Neuronal stem cell (in vitro differentiated cells): ENCODE measurements at regions not wholly inside any gene's neighbourhood (a gene's known extent, or its start where the extent isn't known, plus 50 kb on each side); places are given as distances from the start of the nearest gene placed in this dataset.

Source experiments
- DNase-seq: peaks from one replicate; pipeline ENCODE4 v3.0.0-alpha.2; 2013; ENCODE audit warnings: low spot score
- H2AFZ ChIP-seq: one replicate; pipeline ENCODE4 v1.6.1; 2013; ENCODE audit warnings: mild to moderate bottlenecking, low read length, inconsistent platforms
- H2AK5ac ChIP-seq: 2 replicates; pipeline ENCODE4 v1.6.1; 2013; ENCODE audit warnings: low read depth, mild to moderate bottlenecking, inconsistent platforms, low read length, moderate library complexity, mixed read lengths
- H2BK120ac ChIP-seq: 2 replicates; pipeline ENCODE4 v1.6.1; 2013; ENCODE audit warnings: low read depth, mild to moderate bottlenecking, inconsistent platforms, low read length, moderate library complexity, mixed read lengths
- H2BK12ac ChIP-seq: one replicate; pipeline ENCODE4 v1.6.1; 2013; ENCODE audit warnings: low read length, inconsistent platforms
- H2BK15ac ChIP-seq: 2 replicates; pipeline ENCODE4 v1.6.1; 2013; ENCODE audit warnings: mild to moderate bottlenecking, low read length, inconsistent platforms, mixed read lengths
- H2BK5ac ChIP-seq: one replicate; pipeline ENCODE4 v1.6.1; 2013; ENCODE audit warnings: inconsistent platforms, mild to moderate bottlenecking, low read length, moderate library complexity
- H3K14ac ChIP-seq: one replicate; pipeline ENCODE4 v1.6.1; 2013; ENCODE audit warnings: low read length, inconsistent platforms
- H3K18ac ChIP-seq: 2 replicates; pipeline ENCODE4 v1.6.1; 2013; ENCODE audit warnings: low read length, inconsistent platforms
- H3K23ac ChIP-seq: 2 replicates; pipeline ENCODE4 v1.6.1; 2013; ENCODE audit warnings: low read depth, mild to moderate bottlenecking, mixed read lengths, low read length, inconsistent platforms; ENCODE audit not compliant: poor library complexity
- H3K27ac ChIP-seq: replicated peaks from 3 replicates; pipeline ENCODE4 v1.5.1; 2013; ENCODE audit warnings: low read length, inconsistent platforms
- H3K27me3 ChIP-seq, 3 experiments: 2 replicates each; pipeline ENCODE4 v1.6.1; 2013; ENCODE audit warnings: low read length in 3 of 3, mild to moderate bottlenecking in 2 of 3, inconsistent platforms in 1 of 3, low read depth in 1 of 3, mixed read lengths in 1 of 3, moderate library complexity in 1 of 3; ENCODE audit not compliant: control insufficient read depth in 3 of 3, insufficient read depth in 3 of 3
- H3K36me3 ChIP-seq, 2 donors: replicated peaks in 1 of 2; 2 replicates each; pipeline ENCODE4 v1.6.1; 2013; ENCODE audit warnings: low read length in 2 of 2; ENCODE audit not compliant: control insufficient read depth in 2 of 2, insufficient read depth in 2 of 2
- H3K4ac ChIP-seq: 2 replicates; pipeline ENCODE4 v1.6.1; 2013; ENCODE audit warnings: inconsistent platforms, mild to moderate bottlenecking, low read length, moderate library complexity
- H3K4me1 ChIP-seq, 2 donors: 1 replicate in 1 of 2; 2 replicates in 1 of 2; pipeline ENCODE4 v1.6.1; 2013; ENCODE audit warnings: low read length in 2 of 2, low read depth in 1 of 2; ENCODE audit not compliant: control insufficient read depth in 2 of 2, insufficient read depth in 1 of 2
- H3K4me2 ChIP-seq: one replicate; pipeline ENCODE4 v1.6.1; 2013; ENCODE audit warnings: mild to moderate bottlenecking, low read length, inconsistent platforms; ENCODE audit not compliant: insufficient read depth, poor library complexity, severe bottlenecking
- H3K4me3 ChIP-seq, 2 donors: 2 replicates each; pipeline ENCODE4 v1.5.1; 2013; ENCODE audit warnings: low read length in 2 of 2, mild to moderate bottlenecking in 2 of 2, inconsistent platforms in 1 of 2, moderate library complexity in 1 of 2
- H3K79me1 ChIP-seq: one replicate; pipeline ENCODE4 v1.6.1; 2013; ENCODE audit warnings: low read depth, mild to moderate bottlenecking, inconsistent platforms, low read length, moderate library complexity
- H3K9ac ChIP-seq: one replicate; pipeline ENCODE4 v1.6.1; 2013; ENCODE audit warnings: mild to moderate bottlenecking, low read depth, low read length, inconsistent platforms; ENCODE audit not compliant: poor library complexity
- H3K9me3 ChIP-seq, 2 donors: replicated peaks in 1 of 2; 2 replicates each; pipeline versions ENCODE3 to v1.6.1; 2013; ENCODE audit warnings: low read length in 2 of 2, mild to moderate bottlenecking in 2 of 2, inconsistent platforms in 1 of 2, low read depth in 1 of 2, mixed read lengths in 1 of 2, moderate library complexity in 1 of 2; ENCODE audit not compliant: control insufficient read depth in 2 of 2, insufficient read depth in 1 of 2
- H4K8ac ChIP-seq: one replicate; pipeline ENCODE4 v1.6.1; 2013; ENCODE audit warnings: low read depth, mild to moderate bottlenecking, inconsistent platforms, low read length, moderate library complexity
- H4K91ac ChIP-seq: one replicate; pipeline ENCODE4 v1.6.1; 2013; ENCODE audit warnings: low read length, low read depth, mild to moderate bottlenecking, inconsistent platforms; ENCODE audit not compliant: poor library complexity
- WGBS, 2 donors: extraction: QIAGEN DNeasy Blood & Tissue Kit; methylation state at CpG; one replicate each; pipeline ENCODE4 v1.1.7; 2013; ENCODE audit warnings: missing lambda C conversion rate in 2 of 2, mixed read lengths in 1 of 2; ENCODE audit not compliant: insufficient read length in 2 of 2, insufficient replicate concordance in 1 of 2; ENCODE audit errors: extremely low coverage in 2 of 2; 5-methylcytosine and 5-hydroxymethylcytosine counted together

DNA sequence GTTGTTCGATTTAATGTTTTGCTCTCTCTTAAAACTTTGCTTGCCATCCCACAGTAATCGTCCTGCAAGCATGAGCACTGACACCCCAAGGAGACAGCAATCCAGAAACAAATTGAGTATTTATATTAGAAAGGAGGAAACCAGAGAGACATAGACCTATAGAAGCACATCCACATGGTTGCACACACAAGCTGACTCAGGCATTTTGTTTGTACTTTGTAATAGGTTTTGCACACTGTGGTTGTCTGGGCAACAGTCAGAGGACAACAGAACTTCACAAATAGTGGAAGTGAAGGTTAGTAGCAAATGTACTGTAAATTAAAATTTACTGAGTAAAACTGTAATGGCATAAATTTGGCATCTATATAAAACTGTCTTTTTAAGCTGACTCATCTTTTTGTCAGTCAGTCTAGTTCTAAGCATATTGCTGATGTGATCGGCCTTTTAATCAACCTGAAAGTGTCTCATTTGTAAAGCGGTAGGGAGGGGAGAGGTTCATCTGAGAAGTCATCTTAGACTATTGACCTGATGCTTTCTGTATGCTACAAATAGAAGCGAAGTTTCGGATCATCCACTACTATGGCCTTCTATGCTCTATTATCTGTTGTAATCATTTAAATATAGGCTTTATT is 1624.7 kb downstream of the ARAP2 start:
- no peaks in the 10 kb centered on the region for H3K79me1 ChIP-seq
- no peak overlapping the region for H3K4ac ChIP-seq
- WGBS, 2 donors = no CpG with 5 or more reads among the region's 6 CpGs
- peaks cover 0 to 3% of the 10 kb centered on the region in 2 donors for H3K4me1 ChIP-seq
- no peak overlapping the region for H3K23ac ChIP-seq
- H2BK12ac ChIP-seq = no peak overlapping the region
- H3K9me3 ChIP-seq = no peaks in the 10 kb centered on the region
- H3K4me2 ChIP-seq = no peak overlapping the region
- no peak overlapping the region for H4K8ac ChIP-seq
- H3K14ac ChIP-seq = no peak overlapping the region
- H2BK120ac ChIP-seq = no peak overlapping the region
- H2BK15ac ChIP-seq = no peak overlapping the region
- no peak overlapping the region for H4K91ac ChIP-seq
- no peak overlapping the region for H2BK5ac ChIP-seq
- peak overlapping the region; percentile 32 for H2AFZ ChIP-seq
- no peak overlapping the region for H3K9ac ChIP-seq
- no peak overlapping the region for H3K27ac ChIP-seq
- H3K18ac ChIP-seq = no peak overlapping the region
- no peaks in the 10 kb centered on the region for H3K27me3 ChIP-seq
- no peak overlapping the region for H2AK5ac ChIP-seq
- DNase-seq = no peak
- no peak overlapping the region for H3K4me3 ChIP-seq
- no peaks in the 10 kb centered on the region for H3K36me3 ChIP-seq

DNA sequence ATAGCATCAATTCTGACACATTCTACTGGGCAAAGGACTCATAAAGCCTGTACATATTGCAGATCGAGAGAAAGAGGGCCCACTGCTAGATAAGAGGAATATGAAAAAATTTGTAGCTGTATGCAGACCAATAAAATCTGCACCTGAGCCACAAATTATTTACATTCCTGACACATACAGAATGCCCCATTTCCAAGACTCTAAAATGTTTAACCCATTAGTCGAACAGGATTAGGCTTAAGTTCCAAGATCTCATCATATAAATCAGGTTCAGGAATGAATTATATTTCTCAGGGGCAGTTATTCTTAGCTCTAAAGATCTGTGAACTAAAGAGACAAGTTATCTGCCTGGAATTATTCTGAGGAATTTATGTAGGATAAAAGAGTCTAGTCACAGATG is 1615.8 kb downstream of the ARAP2 start:
- Histone ChIP-seq H3K14ac (no peak overlapping the region), H3K9ac (no peak overlapping the region), H3K27ac (no peak overlapping the region), H3K27me3 (no peaks in the 10 kb centered on the region), H2BK120ac (no peak overlapping the region), H2BK5ac (no peak overlapping the region), H2AFZ (no peak overlapping the region), H3K4me1 (no peaks in the 10 kb centered on the region), H3K18ac (no peak overlapping the region), H2AK5ac (no peak overlapping the region), H4K91ac (no peak overlapping the region), H2BK15ac (no peak overlapping the region), H3K23ac (no peak overlapping the region), H3K9me3 (no peaks in the 10 kb centered on the region), H3K4ac (no peak overlapping the region), H3K4me2 (no peak overlapping the region), H4K8ac (no peak overlapping the region), H2BK12ac (no peak overlapping the region), H3K79me1 (no peaks in the 10 kb centered on the region), H3K4me3 (no peak overlapping the region), H3K36me3 (no peaks in the 10 kb centered on the region)
- no CpG with 5 or more reads among the region's 2 CpGs for WGBS, 2 donors
- no peak for DNase-seq

DNA sequence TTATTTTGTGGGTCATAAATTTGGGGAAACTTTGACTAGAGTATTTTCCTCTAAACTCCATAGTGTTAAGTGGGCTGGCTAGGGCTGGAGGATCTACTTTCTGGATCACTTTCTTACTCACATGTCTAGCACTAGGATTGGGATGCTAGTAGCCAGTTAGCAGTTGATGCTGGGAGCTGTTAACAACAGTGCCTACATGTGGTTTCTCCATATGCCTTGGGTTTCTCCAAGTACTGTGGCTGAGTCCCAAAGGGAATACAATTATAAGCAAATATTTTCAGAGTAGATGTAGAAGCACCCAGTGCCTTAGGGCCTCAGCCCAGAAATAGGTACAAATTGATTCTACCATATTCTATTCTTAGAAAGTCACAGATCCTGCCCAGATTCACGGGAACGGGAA is 1614.9 kb downstream of the ARAP2 start:
- no peak overlapping the region for H3K4ac ChIP-seq
- H3K79me1 ChIP-seq = no peaks in the 10 kb centered on the region
- no peaks in the 10 kb centered on the region for H3K36me3 ChIP-seq
- H3K4me1 ChIP-seq = no peaks in the 10 kb centered on the region
- no peak overlapping the region for H3K18ac ChIP-seq
- H3K27ac ChIP-seq = no peak overlapping the region
- H2BK120ac ChIP-seq = no peak overlapping the region
- H2BK5ac ChIP-seq = no peak overlapping the region
- H3K9ac ChIP-seq = no peak overlapping the region
- H2BK12ac ChIP-seq = no peak overlapping the region
- no peak overlapping the region for H3K23ac ChIP-seq
- H3K4me2 ChIP-seq = no peak overlapping the region
- H3K14ac ChIP-seq = no peak overlapping the region
- no CpG with 5 or more reads among the region's 2 CpGs for WGBS, 2 donors
- no peak overlapping the region for H4K8ac ChIP-seq
- no peak overlapping the region for H3K4me3 ChIP-seq
- no peak overlapping the region for H2AK5ac ChIP-seq
- no peak overlapping the region for H2AFZ ChIP-seq
- no peaks in the 10 kb centered on the region for H3K27me3 ChIP-seq
- no peak overlapping the region for H4K91ac ChIP-seq
- DNase-seq = no peak
- no peaks in the 10 kb centered on the region for H3K9me3 ChIP-seq
- no peak overlapping the region for H2BK15ac ChIP-seq

DNA sequence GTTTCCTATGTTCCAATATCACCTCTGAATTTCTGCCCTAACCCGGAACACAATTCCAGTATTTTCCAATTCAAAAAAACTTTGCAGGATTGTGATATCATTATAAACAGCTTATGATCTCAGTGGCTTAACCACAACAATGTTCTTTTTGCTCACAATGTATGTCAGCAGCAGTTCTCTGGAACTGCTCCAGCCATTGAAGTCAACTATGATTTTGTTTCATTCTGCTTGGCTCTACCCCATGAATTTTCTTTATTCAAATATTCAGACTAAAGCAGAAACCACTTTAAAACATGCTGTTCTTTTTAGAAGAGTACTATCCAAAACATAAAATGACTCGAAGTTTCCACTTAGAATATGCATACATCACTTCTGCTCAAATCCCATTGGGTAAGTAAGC is 1611.1 kb downstream of the ARAP2 start:
- no peak overlapping the region for H3K4me2 ChIP-seq
- H2AK5ac ChIP-seq = no peak overlapping the region
- no peak overlapping the region for H4K91ac ChIP-seq
- no peak overlapping the region for H3K9ac ChIP-seq
- H3K23ac ChIP-seq = no peak overlapping the region
- H2BK120ac ChIP-seq = no peak overlapping the region
- no peaks in the 10 kb centered on the region for H3K9me3 ChIP-seq
- H4K8ac ChIP-seq = no peak overlapping the region
- H3K79me1 ChIP-seq = no peaks in the 10 kb centered on the region
- WGBS, 2 donors = no CpG with 5 or more reads among the region's 2 CpGs
- no peak for DNase-seq
- no peaks in the 10 kb centered on the region for H3K4me1 ChIP-seq
- no peak overlapping the region for H2BK5ac ChIP-seq
- H2BK15ac ChIP-seq = no peak overlapping the region
- H3K36me3 ChIP-seq = no peaks in the 10 kb centered on the region
- no peak overlapping the region for H3K14ac ChIP-seq
- H3K27me3 ChIP-seq = no peaks in the 10 kb centered on the region
- no peak overlapping the region for H3K4me3 ChIP-seq
- H2BK12ac ChIP-seq = no peak overlapping the region
- no peak overlapping the region for H3K27ac ChIP-seq
- no peak overlapping the region for H2AFZ ChIP-seq
- H3K18ac ChIP-seq = no peak overlapping the region
- no peak overlapping the region for H3K4ac ChIP-seq
